Hepatocyte (in vitro differentiated cells): ENCODE measurements at regions not wholly inside any gene's neighbourhood (a gene's known extent, or its start where the extent isn't known, plus 50 kb on each side); places are given as distances from the start of the nearest gene placed in this dataset.

Experiments
- DNase-seq: peaks from one replicate; pipeline ENCODE4 v3.0.0-alpha.2; 2016; ENCODE audit warnings: low spot score
- H2AFZ ChIP-seq: fragments of 200-600 bp; sonication (generic); 2 replicates; pipeline ENCODE4 v1.6.0; 2016; ENCODE audit warnings: antibody characterized with exemption, mild to moderate bottlenecking
- H3K27ac ChIP-seq: fragments of 200-600 bp; sonication (generic); 2 replicates; pipeline ENCODE4 v1.5.1; 2016; ENCODE audit warnings: mild to moderate bottlenecking
- H3K27me3 ChIP-seq: fragments of 200-600 bp; sonication (generic); 2 replicates; pipeline ENCODE4 v1.6.1; 2016
- H3K36me3 ChIP-seq: fragments of 200-600 bp; sonication (generic); replicated peaks from 2 replicates; pipeline ENCODE4 v1.5.1; 2016; ENCODE audit warnings: low read depth; ENCODE audit not compliant: insufficient read depth
- H3K4me1 ChIP-seq: fragments of 200-600 bp; sonication (generic); 2 replicates; pipeline ENCODE4 v1.5.1; 2016; ENCODE audit warnings: mild to moderate bottlenecking, moderate library complexity; ENCODE audit not compliant: insufficient read depth
- H3K4me2 ChIP-seq: fragments of 200-600 bp; sonication (generic); 2 replicates; pipeline ENCODE4 v1.6.0; 2016
- H3K4me3 ChIP-seq: fragments of 200-600 bp; sonication (generic); 2 replicates; pipeline ENCODE4 v1.5.1; 2016; ENCODE audit warnings: mild to moderate bottlenecking
- H3K79me2 ChIP-seq: fragments of 200-600 bp; sonication (generic); 2 replicates; pipeline ENCODE4 v1.6.0; 2017; ENCODE audit warnings: mild to moderate bottlenecking
- H3K9me2 ChIP-seq: fragments of 200-600 bp; sonication (generic); replicated peaks from 2 replicates; pipeline ENCODE4 v1.6.0; 2017; ENCODE audit warnings: mild to moderate bottlenecking; ENCODE audit not compliant: insufficient read depth
- H3K9me3 ChIP-seq: fragments of 200-600 bp; sonication (generic); 2 replicates; pipeline ENCODE4 v1.5.1; 2016; ENCODE audit warnings: low read depth, mild to moderate bottlenecking
- H4K20me1 ChIP-seq: fragments of 200-600 bp; sonication (generic); 2 replicates; pipeline ENCODE4 v1.6.0; 2016; ENCODE audit warnings: mild to moderate bottlenecking; ENCODE audit not compliant: insufficient read depth, poor library complexity, severe bottlenecking
- EZH2 ChIP-seq: fragments of 200-600 bp; sonication (generic); IDR thresholded peaks from 2 replicates; pipeline ENCODE4 v1.6.1; 2016; ENCODE audit warnings: antibody characterized with exemption, mild to moderate bottlenecking, borderline replicate concordance
- EZH2phosphoT487 ChIP-seq: fragments of 200-600 bp; sonication (generic); IDR thresholded peaks from one replicate; pipeline ENCODE4 v1.6.1; 2018; ENCODE audit warnings: antibody characterized with exemption, mild to moderate bottlenecking, low read depth, moderate library complexity; ENCODE audit not compliant: unreplicated experiment, severe bottlenecking
- WGBS: methylation state at CpG from one replicate; pipeline ENCODE4 v1.1.6; 2016; ENCODE audit warnings: low lambda C conversion rate; ENCODE audit errors: missing lambda C conversion rate; 5-methylcytosine and 5-hydroxymethylcytosine counted together
- TF ChIP-seq, protein P1 (sequence below): fragments of 200-600 bp; sonication (generic); IDR thresholded peaks from 2 replicates; pipeline ENCODE4 v1.5.1; 2016; ENCODE audit warnings: antibody characterized with exemption, mild to moderate bottlenecking; ENCODE audit not compliant: poor library complexity

DNA sequence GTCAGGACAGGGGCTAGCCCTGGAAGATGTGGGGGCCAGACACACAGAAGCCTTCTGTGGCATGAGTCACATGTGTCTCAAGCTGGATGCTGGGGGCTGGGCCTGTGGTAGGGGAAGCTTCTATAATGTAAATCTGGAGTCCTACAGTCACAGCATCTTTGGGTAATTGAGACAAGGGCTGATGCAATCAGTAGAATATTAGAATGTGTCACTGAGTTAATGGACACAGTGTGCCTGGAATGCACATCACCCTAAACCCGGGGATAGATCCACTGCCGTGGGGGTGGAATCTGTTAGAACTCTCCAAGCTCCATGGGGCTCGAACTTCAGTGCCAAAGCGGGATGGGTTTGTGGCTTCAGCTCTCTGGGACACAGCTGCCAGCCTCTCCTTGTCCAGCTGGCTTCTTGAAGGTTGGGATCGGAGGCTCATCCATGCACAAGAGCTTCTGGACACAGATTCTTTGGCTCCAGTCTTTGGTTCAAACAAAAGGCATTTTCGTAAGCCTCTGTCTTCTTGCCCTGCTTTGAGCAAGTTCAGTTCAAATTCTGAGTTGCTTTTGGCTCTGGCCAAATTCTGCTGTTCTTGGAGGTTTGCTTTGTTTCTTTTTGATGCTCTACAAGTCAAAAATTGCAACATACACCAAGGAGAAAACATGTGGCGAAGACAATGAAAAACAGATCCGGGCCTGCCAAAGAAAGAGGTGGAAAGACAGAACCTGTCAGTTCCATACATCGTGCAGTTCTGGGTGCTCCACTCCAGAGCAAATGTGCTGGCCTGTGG is 194.8 kb upstream of the ZNF32 start:
- Histone ChIP-seq H4K20me1 (no peaks in the 10 kb centered on the region), H3K4me1 (no peaks in the 10 kb centered on the region), H3K27ac (no peak overlapping the region), H3K79me2 (no peaks in the 10 kb centered on the region), H3K4me2 (no peak overlapping the region), H2AFZ (no peak overlapping the region), H3K4me3 (no peak overlapping the region), H3K9me2 (no peaks in the 10 kb centered on the region), H3K36me3 (no peaks in the 10 kb centered on the region), H3K9me3 (no peaks in the 10 kb centered on the region), H3K27me3 (no peaks in the 10 kb centered on the region)
- WGBS: 81% methylated on average over 9 of the region's 9 CpGs
- TF ChIP-seq, protein P1, sequence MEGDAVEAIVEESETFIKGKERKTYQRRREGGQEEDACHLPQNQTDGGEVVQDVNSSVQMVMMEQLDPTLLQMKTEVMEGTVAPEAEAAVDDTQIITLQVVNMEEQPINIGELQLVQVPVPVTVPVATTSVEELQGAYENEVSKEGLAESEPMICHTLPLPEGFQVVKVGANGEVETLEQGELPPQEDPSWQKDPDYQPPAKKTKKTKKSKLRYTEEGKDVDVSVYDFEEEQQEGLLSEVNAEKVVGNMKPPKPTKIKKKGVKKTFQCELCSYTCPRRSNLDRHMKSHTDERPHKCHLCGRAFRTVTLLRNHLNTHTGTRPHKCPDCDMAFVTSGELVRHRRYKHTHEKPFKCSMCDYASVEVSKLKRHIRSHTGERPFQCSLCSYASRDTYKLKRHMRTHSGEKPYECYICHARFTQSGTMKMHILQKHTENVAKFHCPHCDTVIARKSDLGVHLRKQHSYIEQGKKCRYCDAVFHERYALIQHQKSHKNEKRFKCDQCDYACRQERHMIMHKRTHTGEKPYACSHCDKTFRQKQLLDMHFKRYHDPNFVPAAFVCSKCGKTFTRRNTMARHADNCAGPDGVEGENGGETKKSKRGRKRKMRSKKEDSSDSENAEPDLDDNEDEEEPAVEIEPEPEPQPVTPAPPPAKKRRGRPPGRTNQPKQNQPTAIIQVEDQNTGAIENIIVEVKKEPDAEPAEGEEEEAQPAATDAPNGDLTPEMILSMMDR: no peak
- no peak for TF ChIP-seq EZH2phosphoT487
- no peak for TF ChIP-seq EZH2
- DNase-seq: no peak

DNA sequence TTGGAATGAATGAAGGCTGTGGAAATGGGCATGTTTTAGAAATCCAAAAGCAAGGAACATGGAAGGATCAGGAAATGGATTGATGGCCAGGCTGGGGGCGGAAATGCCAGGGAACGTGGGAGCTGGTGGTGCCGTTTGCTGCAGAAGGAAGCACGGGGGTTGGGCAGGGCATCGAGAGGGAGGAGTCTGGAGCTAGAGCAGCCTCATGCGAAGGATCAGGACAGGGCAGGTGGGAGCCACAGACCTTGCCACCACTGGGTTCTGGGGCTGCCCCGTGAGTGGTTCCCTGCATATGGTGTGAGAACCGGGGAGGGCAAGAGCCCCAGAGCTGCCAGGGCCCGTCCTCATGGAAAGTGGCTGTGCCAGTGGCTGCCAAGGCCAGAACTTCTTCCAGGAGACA is 193.8 kb upstream of the ZNF32 start:
- DNase-seq: no peak
- TF ChIP-seq EZH2 (no peak), EZH2phosphoT487 (no peak)
- TF ChIP-seq, protein P1: no peak
- 88% methylated on average over 9 of the region's 9 CpGs for WGBS
- no peaks in the 10 kb centered on the region for H3K79me2 ChIP-seq
- no peaks in the 10 kb centered on the region for H3K9me3 ChIP-seq
- H3K4me3 ChIP-seq: no peak overlapping the region
- no peak overlapping the region for H3K27ac ChIP-seq
- H3K36me3 ChIP-seq: no peaks in the 10 kb centered on the region
- H2AFZ ChIP-seq: no peak overlapping the region
- no peaks in the 10 kb centered on the region for H3K9me2 ChIP-seq
- no peaks in the 10 kb centered on the region for H3K4me1 ChIP-seq
- H3K27me3 ChIP-seq: no peaks in the 10 kb centered on the region
- H3K4me2 ChIP-seq: no peak overlapping the region
- no peaks in the 10 kb centered on the region for H4K20me1 ChIP-seq

DNA sequence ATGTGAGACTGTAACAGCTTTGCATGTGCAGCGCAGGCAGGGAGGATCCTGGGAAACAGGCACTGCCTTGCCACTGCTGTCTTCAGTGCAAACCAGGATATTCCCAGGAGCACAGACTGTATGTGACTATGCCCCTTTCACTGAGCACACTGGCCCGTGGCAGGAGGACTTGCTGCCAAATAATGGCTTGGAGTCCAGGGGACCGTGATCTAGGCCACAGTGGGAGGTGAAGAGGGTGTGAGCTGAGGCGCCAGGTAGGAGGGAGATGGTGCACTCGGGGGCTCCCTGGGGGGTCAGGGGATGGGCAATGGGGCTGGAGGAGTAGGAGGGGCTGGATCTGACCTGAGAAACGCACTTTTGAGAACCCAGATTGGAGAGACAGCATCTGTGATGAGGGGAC is 193.4 kb upstream of the ZNF32 start:
- Histone ChIP-seq H3K4me3 (no peak overlapping the region), H2AFZ (no peak overlapping the region), H3K9me3 (no peaks in the 10 kb centered on the region), H3K9me2 (no peaks in the 10 kb centered on the region), H3K79me2 (no peaks in the 10 kb centered on the region), H3K4me1 (no peaks in the 10 kb centered on the region), H3K4me2 (no peak overlapping the region), H3K27ac (no peak overlapping the region), H4K20me1 (no peaks in the 10 kb centered on the region), H3K27me3 (no peaks in the 10 kb centered on the region), H3K36me3 (no peaks in the 10 kb centered on the region)
- TF ChIP-seq, protein P1: no peak
- TF ChIP-seq EZH2phosphoT487 (no peak), EZH2 (no peak)
- 91% methylated on average over 4 of the region's 6 CpGs for WGBS
- DNase-seq: no peak
